ENCODE measurements at regions not wholly inside any gene's neighbourhood (a gene's known extent, or its start where the extent isn't known, plus 50 kb on each side); places are given as distances from the start of the nearest gene placed in this dataset.
"Not testable (repeated sequence)": the region's sequence is repeated elsewhere in the genome, so short reads cannot be mapped to it uniquely, and the experiment has no call there.

GRCh38 chr20:53863535-53863922 lies 206.9 kb downstream of the BCAS1 start:
- TF ChIP-seq POLR2A (IDR thresholded peaks at IDR 0.05); POLR2AphosphoS5 (IDR thresholded peaks at IDR 0.05; ENCODE audit: insufficient read depth in 1 of 2, low read depth in 1 of 2): not testable (repeated sequence)

Measured in vagina (tissue), 2 donors.